ENCODE measurements at regions not wholly inside any gene's neighbourhood (a gene's known extent, or its start where the extent isn't known, plus 50 kb on each side); places are given as distances from the start of the nearest gene placed in this dataset.
A peak's percentile ranks its signal among the peaks of the same experiment; 100 is the strongest.

- peak; percentile 63 for DNase-seq
- no peak overlapping the region for H2AFZ ChIP-seq (replicated peaks; ENCODE audit: low read length, poor library complexity)
- H2AK5ac ChIP-seq (ENCODE audit: low read depth, low read length) = no peak overlapping the region
- no peak overlapping the region for H4K5ac ChIP-seq (ENCODE audit: low read depth, low read length)
- H4K8ac ChIP-seq (ENCODE audit: low read depth in 2 of 2, low read length in 2 of 2) = no peak overlapping the region
- dilution Hi-C loops (cut with HindIII; ENCODE audit: low sequenced_read_pairs, unreplicated experiment) = no loop called here
- no peak overlapping the region; the same call in 1 of the 2 replicates for H2BK120ac ChIP-seq (ENCODE audit: low read depth, low read length)
- intact Hi-C loops (cut with micrococcal nuclease) = loop anchor here (1.0 to 10.0 kb wide), 3 partner anchors 69 to 401 kb away; no protein-coding TSS in a partner anchor
- H3K56ac ChIP-seq (ENCODE audit: extremely low read depth, insufficient read depth, low read length) = no peak overlapping the region
- peak overlapping the region; percentile 39; the same call in 1 of the 2 replicates for H3K4me3 ChIP-seq (ENCODE audit: insufficient read depth, low read depth, low read length)
- no peak overlapping the region for H2BK15ac ChIP-seq (ENCODE audit: low read depth, low read length)
- no peaks in the 10 kb centered on the region for H3K9me3 ChIP-seq (ENCODE audit: control insufficient read depth, insufficient read depth, low read length)
- peak overlapping the region; percentile 94 for H3K4me2 ChIP-seq (ENCODE audit: low read depth, low read length)
- no peak overlapping the region for H3K14ac ChIP-seq (replicated peaks; ENCODE audit: low read depth, low read length)
- BruUV-seq (replicated peaks) = no TSS peak
- in situ Hi-C loops (cut with MboI; ENCODE audit: low sequenced_read_pairs) = loop anchor here (5.0 to 10.0 kb wide), 2 partner anchors 67 to 181 kb away; no protein-coding TSS in a partner anchor
- no peak overlapping the region for H2BK20ac ChIP-seq (ENCODE audit: low read depth, low read length)
- H4K91ac ChIP-seq (ENCODE audit: insufficient read depth, low read depth, low read length) = no peak overlapping the region
- H3K23ac ChIP-seq (ENCODE audit: low read depth, low read length) = no peak overlapping the region
- ChIA-PET POLR2A (ENCODE audit: unreplicated experiment) (no interaction called here), CTCF (interaction anchor here (0.5 to 2.3 kb wide), 18 partner anchors 10 to 192 kb away, joined by 3 to 19 read pairs (median 4); no protein-coding TSS in a partner anchor)
- H3K9ac ChIP-seq (ENCODE audit: low read depth, low read length) = no peak overlapping the region
- no peak overlapping the region for H3K27ac ChIP-seq (ENCODE audit: insufficient read depth, low read length)
- no peak overlapping the region for H2AK9ac ChIP-seq (replicated peaks; ENCODE audit: low read depth, low read length, poor library complexity)
- no peaks in the 10 kb centered on the region for H3K79me1 ChIP-seq (ENCODE audit: low read depth in 1 of 2, low read length in 2 of 2)
- no peak for TF ChIP-seq CHD1 (IDR thresholded peaks at IDR 0.05; ENCODE audit: low read depth, low read length)
- peak; percentile 87 for TF ChIP-seq CTCF (conservative IDR thresholded peaks at IDR 0.05; ENCODE audit: low read depth, low read length)
- peak; percentile 82 for TF ChIP-seq RAD21 (IDR thresholded peaks at IDR 0.05; ENCODE audit: low read length)
- TF ChIP-seq SMC3 (IDR thresholded peaks at IDR 0.05; ENCODE audit: low read depth, low read length) = peak; percentile 64
- TF ChIP-seq CEBPB (IDR thresholded peaks at IDR 0.05; ENCODE audit: low read depth, low read length) = no peak
- TF ChIP-seq NFE2L2 (IDR thresholded peaks at IDR 0.05; ENCODE audit: low read depth, low read length) = 0 out of 2 replicates have a peak, but pooled peaks have one; percentile 20
- no peak overlapping the region for H3K4ac ChIP-seq (ENCODE audit: low read depth, low read length)
- no peak overlapping the region for H3K18ac ChIP-seq (ENCODE audit: low read depth, low read length)
- H3K27me3 ChIP-seq (ENCODE audit: control insufficient read depth, insufficient read depth, low read length) = 0 out of 2 replicates have a peak, but pooled peaks cover 3% of the 10 kb centered on the region
- peak; percentile 73 for ATAC-seq (ENCODE audit: low read depth)
- H2BK5ac ChIP-seq (ENCODE audit: low read depth, low read length, poor library complexity, severe bottlenecking) = no peak overlapping the region
- H3K4me1 ChIP-seq (ENCODE audit: control insufficient read depth, insufficient read depth, low read length) = no peaks in the 10 kb centered on the region
- H3K36me3 ChIP-seq (ENCODE audit: control insufficient read depth, insufficient read depth, low read length) = no peaks in the 10 kb centered on the region
- H4K20me1 ChIP-seq (ENCODE audit: insufficient read depth, low read length) = no peaks in the 10 kb centered on the region
- no CpG with 5 or more reads among the region's 9 CpGs for WGBS, 2 experiments (ENCODE audit: extremely low coverage in 2 of 2, insufficient read length in 1 of 2)
- H3K9me1 ChIP-seq (ENCODE audit: insufficient read depth, low read length) = no peaks in the 10 kb centered on the region
Observed at GRCh38 chr7:142603870-142604448, 145.3 kb upstream of the PRSS1 start.
